Common myeloid progenitor, CD34-positive (primary cell): ENCODE measurements at regions not wholly inside any gene's neighbourhood (a gene's known extent, or its start where the extent isn't known, plus 50 kb on each side); places are given as distances from the start of the nearest gene placed in this dataset.

Experiments used
- CTCF ChIA-PET: fragments of 350-600 bp; sonication (Branson Sonifier 250); formaldehyde crosslinking; loops from one replicate; lab custom pipeline; 2021; ENCODE audit warnings: antibody characterized with exemption; lab: Charles Lee
- POLR2A ChIA-PET: fragments of 350-600 bp; sonication (Branson Sonifier 250); formaldehyde crosslinking; loops from one replicate; lab custom pipeline; 2021; ENCODE audit warnings: antibody characterized with exemption; lab: Charles Lee
- DNase-seq, 3 donors: peaks; one replicate each; pipeline versions ENCODE4 v3.0.0 to v3.0.0-alpha.2; 2013
- H3K27ac ChIP-seq, 2 experiments: 1 replicate in 1 of 2; 2 replicates in 1 of 2; pipeline ENCODE4 v1.7.0; 2013; ENCODE audit warnings: inconsistent platforms in 2 of 2, low read length in 2 of 2, mild to moderate bottlenecking in 2 of 2, low read depth in 1 of 2, moderate library complexity in 1 of 2; ENCODE audit not compliant: severe bottlenecking in 2 of 2, insufficient read depth in 1 of 2, poor library complexity in 1 of 2
- H3K27me3 ChIP-seq, 5 experiments: replicated peaks in 2 of 5; 1 replicate in 3 of 5; 2 replicates in 2 of 5; pipeline versions ENCODE4 v1.6.1 to v1.7.0; 2013; ENCODE audit warnings: low read length in 4 of 5, mild to moderate bottlenecking in 2 of 5, moderate library complexity in 2 of 5, inconsistent platforms in 1 of 5; ENCODE audit not compliant: insufficient read depth in 5 of 5, control insufficient read depth in 4 of 5
- H3K36me3 ChIP-seq, 4 experiments: 1 replicate in 2 of 4; 2 replicates in 2 of 4; pipeline versions ENCODE4 v1.6.1 to v1.7.0; 2013; ENCODE audit warnings: low read length in 3 of 4, control low read depth in 1 of 4, mild to moderate bottlenecking in 1 of 4; ENCODE audit not compliant: control insufficient read depth in 4 of 4, insufficient read depth in 4 of 4
- H3K4me1 ChIP-seq, 4 experiments: 1 replicate in 3 of 4; 2 replicates in 1 of 4; pipeline versions ENCODE4 v1.6.1 to v1.7.1; 2013; ENCODE audit warnings: low read length in 3 of 4, mild to moderate bottlenecking in 3 of 4, control low read depth in 1 of 4, inconsistent platforms in 1 of 4, moderate library complexity in 1 of 4; ENCODE audit not compliant: control insufficient read depth in 4 of 4, insufficient read depth in 4 of 4; ENCODE audit errors: control extremely low read depth in 1 of 4
- H3K4me3 ChIP-seq, 7 experiments: 1 replicate in 4 of 7; 2 replicates in 3 of 7; pipeline versions ENCODE4 v1.5.1 to v1.7.0; 2013; ENCODE audit warnings: mild to moderate bottlenecking in 7 of 7, low read length in 6 of 7, moderate library complexity in 6 of 7, inconsistent platforms in 2 of 7, low read depth in 2 of 7, control low read depth in 1 of 7; ENCODE audit not compliant: insufficient read depth in 4 of 7, control insufficient read depth in 1 of 7; ENCODE audit errors: extremely low read depth in 1 of 7
- H3K9me3 ChIP-seq, 5 experiments: 1 replicate in 4 of 5; 2 replicates in 1 of 5; pipeline versions ENCODE4 v1.6.1 to v1.7.1; 2013; ENCODE audit warnings: low read length in 4 of 5, mild to moderate bottlenecking in 2 of 5, inconsistent platforms in 1 of 5, low read depth in 1 of 5, moderate library complexity in 1 of 5; ENCODE audit not compliant: control insufficient read depth in 4 of 5, insufficient read depth in 2 of 5; ENCODE audit errors: control extremely low read depth in 1 of 5
- WGBS: methylation state at CpG from one replicate; pipeline ENCODE4 v1.1.5; 2013; ENCODE audit not compliant: insufficient coverage; 5-methylcytosine and 5-hydroxymethylcytosine counted together

DNA sequence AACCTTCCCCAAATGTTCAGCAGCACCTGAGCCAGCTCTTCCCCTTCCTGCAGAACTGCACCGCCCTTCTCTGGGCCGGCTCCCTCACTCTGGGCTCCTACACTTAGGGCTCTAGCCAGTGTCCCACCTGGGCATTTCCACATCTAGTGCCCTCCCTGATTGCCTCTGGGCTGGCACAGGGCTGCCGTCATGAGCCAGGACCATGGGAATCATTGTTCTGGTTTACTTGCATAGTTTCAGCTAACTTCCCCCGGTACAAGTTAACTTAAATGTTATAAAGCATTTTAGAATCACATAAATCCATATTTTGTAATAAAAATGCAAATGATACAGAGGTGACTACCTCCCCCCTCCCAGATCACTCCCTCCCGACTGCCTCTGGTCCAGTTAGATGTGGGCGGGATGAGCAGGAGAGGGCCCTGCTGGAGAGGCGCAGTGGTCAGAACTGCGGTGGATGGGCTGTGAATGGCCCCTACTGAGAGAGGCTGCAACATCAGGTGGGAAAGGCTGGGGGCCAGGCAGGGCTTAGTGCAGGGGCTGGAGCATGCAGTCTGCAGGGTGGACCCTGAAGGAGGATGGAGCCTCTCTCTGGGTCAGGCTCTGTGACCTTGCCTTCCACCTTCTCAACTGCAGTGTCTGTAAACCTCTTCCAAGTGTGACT, 371.4 kb upstream of the C1orf174 start:
- POLR2A ChIA-PET, result no interaction called here

DNA sequence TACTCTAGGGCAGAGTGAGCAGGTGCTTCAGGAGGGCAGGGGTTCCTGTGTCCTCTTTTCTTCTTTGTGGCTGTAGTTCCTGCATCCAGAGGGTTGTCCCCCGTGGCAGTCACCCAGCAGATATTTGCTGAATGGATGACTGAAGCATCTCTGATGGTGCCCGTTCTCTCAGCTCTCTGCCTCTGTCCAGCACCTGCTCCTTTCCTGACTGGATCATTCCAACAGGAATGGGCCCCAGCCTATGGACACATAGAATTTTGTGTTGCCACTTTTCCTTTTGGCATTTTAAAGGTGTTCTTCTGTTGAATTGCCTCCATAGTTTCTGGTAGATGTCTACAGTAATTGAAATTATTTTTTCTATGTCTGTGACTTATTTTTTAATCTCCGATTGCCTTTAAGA, 372.5 kb upstream of the C1orf174 start:
- CTCF ChIA-PET, result no interaction called here
- WGBS, result 90% methylated on average over 2 of the region's 3 CpGs
- Histone ChIP-seq H3K27ac (no peak overlapping the region), H3K4me1 (no peaks in the 10 kb centered on the region), H3K36me3 (no peaks in the 10 kb centered on the region), H3K4me3 (no peak overlapping the region), H3K9me3 (peaks cover 0 to 20% (median 5%) of the 10 kb centered on the region in 5 experiments), H3K27me3 (peaks cover 0 to 28% (median 2%) of the 10 kb centered on the region in 5 experiments)
- POLR2A ChIA-PET, result no interaction called here
- no peak for DNase-seq

More for the DNA sequence above, 371.4 kb upstream of the C1orf174 start:
- CTCF ChIA-PET, result no interaction called here
- H3K9me3 ChIP-seq, result peaks cover 0 to 10% (median 2%) of the 10 kb centered on the region in 5 experiments
- DNase-seq, result no peak
- 83% methylated on average over 5 of the region's 8 CpGs for WGBS
- H3K27ac ChIP-seq, result no peak overlapping the region
- no peaks in the 10 kb centered on the region for H3K4me1 ChIP-seq
- H3K27me3 ChIP-seq, result peaks cover 0 to 28% (median 2%) of the 10 kb centered on the region in 5 experiments
- H3K36me3 ChIP-seq, result no peaks in the 10 kb centered on the region
- no peak overlapping the region for H3K4me3 ChIP-seq

- ChIA-PET CTCF (no interaction called here), POLR2A (no interaction called here)
- Histone ChIP-seq H3K27me3 (peaks cover 0 to 28% (median 2%) of the 10 kb centered on the region in 5 experiments), H3K4me1 (no peaks in the 10 kb centered on the region), H3K36me3 (no peaks in the 10 kb centered on the region), H3K27ac (no peak overlapping the region), H3K4me3 (no peak overlapping the region), H3K9me3 (peaks cover 1 to 25% (median 5%) of the 10 kb centered on the region in 5 experiments)
- 89% methylated on average over 1 of the region's 3 CpGs for WGBS
- DNase-seq, result no peak
Observed at GRCh38 chr1:4273243-4273642, 373.2 kb upstream of the C1orf174 start.

- CTCF ChIA-PET, result no interaction called here
- Histone ChIP-seq H3K4me3 (no peak overlapping the region), H3K4me1 (no peaks in the 10 kb centered on the region), H3K27me3 (peaks cover 0 to 24% (median 2%) of the 10 kb centered on the region in 5 experiments), H3K9me3 (peaks cover 2 to 25% (median 5%) of the 10 kb centered on the region in 5 experiments), H3K27ac (no peak overlapping the region), H3K36me3 (no peaks in the 10 kb centered on the region)
- POLR2A ChIA-PET, result no interaction called here
- DNase-seq, result no peak
- no CpG with 5 or more reads among the region's 5 CpGs for WGBS
Observed at GRCh38 chr1:4273747-4274146, 373.7 kb upstream of the C1orf174 start.

DNA sequence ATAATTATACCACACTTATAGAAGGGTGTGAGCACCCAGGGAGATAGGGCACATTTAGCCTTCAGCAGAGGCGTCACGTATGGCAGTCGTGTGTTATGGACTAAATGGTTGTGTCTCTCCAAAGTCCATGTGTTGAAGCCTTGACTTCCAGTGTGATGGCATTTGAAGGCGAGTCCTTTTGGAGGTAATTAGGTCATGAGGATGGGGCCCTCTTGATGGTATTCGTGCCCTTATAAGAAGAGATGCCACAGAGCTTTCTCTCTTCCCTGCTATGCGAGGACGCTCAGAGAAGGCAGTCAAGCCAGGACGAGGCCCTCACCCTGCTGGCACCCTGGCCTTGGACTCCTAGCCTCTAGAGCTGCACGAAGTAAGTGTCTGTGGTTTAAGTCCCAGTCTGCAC, 375.0 kb upstream of the C1orf174 start:
- H3K27ac ChIP-seq, result no peak overlapping the region
- ChIA-PET POLR2A (no interaction called here), CTCF (no interaction called here)
- peaks cover 4 to 25% (median 5%) of the 10 kb centered on the region in 5 experiments for H3K9me3 ChIP-seq
- H3K27me3 ChIP-seq, result peaks cover 0 to 22% (median 2%) of the 10 kb centered on the region in 5 experiments
- 96% methylated on average over 9 of the region's 9 CpGs for WGBS
- no peak overlapping the region for H3K4me3 ChIP-seq
- H3K4me1 ChIP-seq, result no peaks in the 10 kb centered on the region
- DNase-seq, result no peak
- no peaks in the 10 kb centered on the region for H3K36me3 ChIP-seq

- Histone ChIP-seq H3K4me1 (no peaks in the 10 kb centered on the region), H3K27me3 (peaks cover 0 to 14% (median 2%) of the 10 kb centered on the region in 5 experiments), H3K27ac (no peak overlapping the region), H3K4me3 (no peak overlapping the region), H3K36me3 (no peaks in the 10 kb centered on the region), H3K9me3 (peaks cover 4 to 25% (median 5%) of the 10 kb centered on the region in 5 experiments)
- CTCF ChIA-PET, result no interaction called here
- POLR2A ChIA-PET, result interaction anchor here (0.7 kb wide), 1 partner anchor 118 kb away, joined by 3 read pairs; no protein-coding TSS in a partner anchor
- 3% methylated on average over 5 of the region's 5 CpGs for WGBS
- no peak for DNase-seq
Observed at GRCh38 chr1:4276238-4276637, 376.2 kb upstream of the C1orf174 start.

- WGBS, result 60% methylated on average over 2 of the region's 2 CpGs
- no peak overlapping the region for H3K4me3 ChIP-seq
- ChIA-PET CTCF (no interaction called here), POLR2A (no interaction called here)
- H3K27me3 ChIP-seq, result peaks cover 0 to 4% (median 0%) of the 10 kb centered on the region in 5 experiments
- no peaks in the 10 kb centered on the region for H3K36me3 ChIP-seq
- no peak for DNase-seq
- no peak overlapping the region for H3K27ac ChIP-seq
- H3K4me1 ChIP-seq, result no peaks in the 10 kb centered on the region
- H3K9me3 ChIP-seq, result peaks cover 4 to 29% (median 5%) of the 10 kb centered on the region in 5 experiments
Observed at GRCh38 chr1:4277598-4277997, 376.8 kb upstream of the AJAP1 start.
